Type B pancreatic cell (in vitro differentiated cells): ENCODE measurements at regions not wholly inside any gene's neighbourhood (a gene's known extent, or its start where the extent isn't known, plus 50 kb on each side); places are given as distances from the start of the nearest gene placed in this dataset.

Experiments used
- DNase-seq: peaks from one replicate; pipeline ENCODE4 v3.0.0; 2021; ENCODE audit warnings: mixed read lengths; ENCODE audit not compliant: unreplicated experiment; ENCODE audit errors: extremely low spot score
- H3K27ac Mint-ChIP-seq: 2 replicates; pipeline ENCODE4 v1.8.0; 2021; ENCODE audit warnings: mild to moderate bottlenecking, mixed read lengths
- H3K27me3 Mint-ChIP-seq: 2 replicates; pipeline ENCODE4 v1.8.0; 2021; ENCODE audit warnings: mixed read lengths
- H3K36me3 Mint-ChIP-seq: 2 replicates; pipeline ENCODE4 v1.8.0; 2021; ENCODE audit warnings: mixed read lengths
- H3K4me1 Mint-ChIP-seq: one replicate; pipeline ENCODE4 v1.8.0; 2021; ENCODE audit warnings: mixed read lengths; ENCODE audit not compliant: unreplicated experiment
- H3K4me3 Mint-ChIP-seq: 2 replicates; pipeline ENCODE4 v1.8.0; 2021; ENCODE audit warnings: mild to moderate bottlenecking, mixed read lengths
- H3K9me3 Mint-ChIP-seq: 2 replicates; pipeline ENCODE4 v1.8.0; 2021; ENCODE audit warnings: mixed read lengths
- TF ChIP-seq, protein P1 (sequence below): fragments of 200-600 bp; sonication (generic); conservative IDR thresholded peaks from 2 replicates; pipeline ENCODE4 v1.5.0; 2021; ENCODE audit warnings: antibody characterized with exemption, mild to moderate bottlenecking

DNA sequence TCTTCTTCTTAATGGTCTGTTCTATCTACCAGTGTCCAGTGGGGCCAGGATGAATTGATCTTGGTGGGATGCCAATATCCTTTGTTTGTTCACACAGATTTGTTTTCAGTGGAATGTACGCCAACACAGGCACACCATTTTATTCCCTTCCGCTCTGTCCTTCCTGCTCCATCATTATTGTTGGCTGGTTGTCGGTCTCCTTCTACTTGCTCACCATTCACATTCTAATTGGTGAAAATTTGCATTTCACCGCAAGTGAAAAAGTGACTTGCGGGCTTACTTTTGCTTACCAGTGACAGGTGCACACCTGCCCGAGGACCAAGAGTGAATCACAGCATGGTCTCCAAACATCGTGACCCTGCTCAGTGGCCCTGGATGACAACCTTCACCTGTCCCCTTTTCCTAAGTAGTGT lies 148.3 kb downstream of the NOC3L start:
- Mint-ChIP-seq H3K27ac (no peak overlapping the region), H3K4me3 (no peak overlapping the region), H3K27me3 (no peaks in the 10 kb centered on the region), H3K4me1 (peaks cover 18% of the 10 kb centered on the region), H3K36me3 (no peaks in the 10 kb centered on the region), H3K9me3 (no peaks in the 10 kb centered on the region)
- DNase-seq = no peak
- TF ChIP-seq, protein P1, sequence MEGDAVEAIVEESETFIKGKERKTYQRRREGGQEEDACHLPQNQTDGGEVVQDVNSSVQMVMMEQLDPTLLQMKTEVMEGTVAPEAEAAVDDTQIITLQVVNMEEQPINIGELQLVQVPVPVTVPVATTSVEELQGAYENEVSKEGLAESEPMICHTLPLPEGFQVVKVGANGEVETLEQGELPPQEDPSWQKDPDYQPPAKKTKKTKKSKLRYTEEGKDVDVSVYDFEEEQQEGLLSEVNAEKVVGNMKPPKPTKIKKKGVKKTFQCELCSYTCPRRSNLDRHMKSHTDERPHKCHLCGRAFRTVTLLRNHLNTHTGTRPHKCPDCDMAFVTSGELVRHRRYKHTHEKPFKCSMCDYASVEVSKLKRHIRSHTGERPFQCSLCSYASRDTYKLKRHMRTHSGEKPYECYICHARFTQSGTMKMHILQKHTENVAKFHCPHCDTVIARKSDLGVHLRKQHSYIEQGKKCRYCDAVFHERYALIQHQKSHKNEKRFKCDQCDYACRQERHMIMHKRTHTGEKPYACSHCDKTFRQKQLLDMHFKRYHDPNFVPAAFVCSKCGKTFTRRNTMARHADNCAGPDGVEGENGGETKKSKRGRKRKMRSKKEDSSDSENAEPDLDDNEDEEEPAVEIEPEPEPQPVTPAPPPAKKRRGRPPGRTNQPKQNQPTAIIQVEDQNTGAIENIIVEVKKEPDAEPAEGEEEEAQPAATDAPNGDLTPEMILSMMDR = no peak

DNA sequence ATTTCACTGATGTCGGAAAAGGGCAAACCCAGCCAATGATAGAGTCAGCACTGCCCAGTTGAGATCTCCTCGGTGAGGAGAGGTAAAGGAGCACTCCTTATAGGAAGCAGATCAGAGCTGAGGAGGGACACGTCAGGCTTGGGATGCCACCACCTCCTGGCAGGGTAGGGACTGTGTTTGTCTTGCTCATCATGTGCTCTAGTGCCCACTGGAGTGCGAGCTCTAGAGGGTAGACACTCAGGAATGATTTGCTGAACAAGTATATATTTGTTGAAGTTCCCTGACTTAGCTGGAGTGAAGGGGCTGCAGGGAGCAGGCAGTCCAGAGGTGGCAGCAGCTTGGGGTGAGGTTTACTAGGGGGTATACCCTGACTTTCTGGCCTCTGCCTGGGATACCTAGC lies 146.5 kb downstream of the NOC3L start:
- Mint-ChIP-seq H3K36me3 (no peaks in the 10 kb centered on the region), H3K27me3 (no peaks in the 10 kb centered on the region), H3K9me3 (no peaks in the 10 kb centered on the region), H3K27ac (no peak overlapping the region), H3K4me1 (peaks cover 6% of the 10 kb centered on the region), H3K4me3 (no peak overlapping the region)
- no peak for DNase-seq
- TF ChIP-seq, protein P1 = no peak

DNA sequence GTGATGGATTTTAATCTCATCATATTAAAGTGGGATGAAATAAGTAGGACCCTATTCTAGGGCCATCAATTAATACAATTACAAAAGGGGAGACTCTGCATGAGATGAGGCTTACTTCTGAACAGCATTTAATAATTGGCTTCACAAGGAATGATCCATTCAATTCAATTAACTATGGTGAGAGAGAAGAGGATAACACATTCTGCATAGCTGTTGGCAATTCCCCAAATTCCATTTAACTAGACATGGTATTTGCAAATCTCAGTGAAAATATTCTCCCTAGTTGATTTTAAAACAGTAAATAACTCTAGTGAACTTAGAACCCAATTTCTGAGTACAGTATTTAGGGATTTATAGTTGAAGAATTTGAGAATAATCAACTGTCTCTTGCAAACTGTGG lies 145.3 kb downstream of the NOC3L start:
- DNase-seq = no peak
- H3K27ac Mint-ChIP-seq = no peak overlapping the region
- no peaks in the 10 kb centered on the region for H3K9me3 Mint-ChIP-seq
- peaks cover 5% of the 10 kb centered on the region for H3K4me1 Mint-ChIP-seq
- no peak overlapping the region for H3K4me3 Mint-ChIP-seq
- no peaks in the 10 kb centered on the region for H3K27me3 Mint-ChIP-seq
- TF ChIP-seq, protein P1 = no peak
- no peaks in the 10 kb centered on the region for H3K36me3 Mint-ChIP-seq

DNA sequence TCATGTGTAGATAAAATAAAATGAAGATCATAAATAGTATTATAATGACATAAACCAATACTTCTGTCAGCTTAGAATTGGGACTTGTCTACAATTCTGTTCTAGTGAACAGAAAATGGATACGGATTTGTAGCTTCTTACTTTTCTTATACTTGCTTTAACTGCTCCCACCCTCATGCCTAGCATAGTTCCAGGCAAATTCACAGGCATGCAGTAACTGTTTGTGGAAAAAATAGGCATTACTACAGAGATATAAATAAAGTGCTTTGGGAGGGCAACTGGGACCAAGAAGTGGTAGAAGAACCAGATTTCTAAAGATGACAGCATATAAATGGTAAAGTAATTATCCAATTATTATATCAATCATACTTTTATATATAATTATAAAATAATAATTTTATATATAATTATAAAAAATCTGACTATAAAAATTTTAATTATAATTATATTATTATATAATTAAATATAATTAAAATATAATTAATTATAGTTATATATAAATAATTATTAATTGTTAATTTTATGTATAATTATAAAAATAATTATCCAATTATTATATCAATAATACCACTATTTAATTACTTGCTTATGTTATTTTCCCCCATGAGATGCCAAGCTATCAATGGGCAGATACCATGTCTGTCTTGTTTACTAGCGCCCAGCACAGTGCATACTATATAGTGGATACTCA lies 144.1 kb downstream of the NOC3L start:
- DNase-seq = no peak
- Mint-ChIP-seq H3K27ac (no peak overlapping the region), H3K9me3 (no peaks in the 10 kb centered on the region), H3K27me3 (no peaks in the 10 kb centered on the region), H3K4me3 (no peak overlapping the region), H3K36me3 (no peaks in the 10 kb centered on the region), H3K4me1 (peaks cover 5% of the 10 kb centered on the region)
- TF ChIP-seq, protein P1 = no peak

DNA sequence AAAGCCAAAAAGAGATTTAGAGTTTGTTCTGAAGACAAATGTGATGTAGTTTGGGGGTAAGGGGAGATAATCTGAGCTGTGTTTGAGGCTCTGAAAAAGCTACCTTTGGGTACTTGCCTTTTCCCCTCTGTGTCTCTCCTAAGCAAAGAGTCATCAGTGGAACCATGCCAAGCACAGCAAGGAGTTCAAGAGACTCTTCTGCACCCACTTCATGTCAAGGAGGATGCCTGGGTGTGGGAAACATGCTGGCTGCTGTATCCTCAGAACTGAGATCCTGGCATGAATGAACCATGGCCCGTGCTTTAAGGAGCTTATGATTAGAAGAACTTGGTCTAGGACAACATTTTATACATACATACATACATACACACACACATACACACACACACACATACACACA lies 142.9 kb downstream of the NOC3L start:
- no peak for DNase-seq
- Mint-ChIP-seq H3K9me3 (no peaks in the 10 kb centered on the region), H3K27ac (no peak overlapping the region), H3K27me3 (no peaks in the 10 kb centered on the region), H3K4me1 (peaks cover 2% of the 10 kb centered on the region), H3K36me3 (no peaks in the 10 kb centered on the region), H3K4me3 (no peak overlapping the region)
- TF ChIP-seq, protein P1 = no peak
